Hindlimb muscle (tissue), 1 donor: ENCODE measurements at regions not wholly inside any gene's neighbourhood (a gene's known extent, or its start where the extent isn't known, plus 50 kb on each side); places are given as distances from the start of the nearest gene placed in this dataset.

ENCODE experiments used
- DNase-seq: peaks from one replicate; pipeline ENCODE4 v3.0.0-alpha.2; 2013

- DNase-seq: no peak
Observed at GRCh38 chr9:89554307-89555035, 50.3 kb upstream of the GADD45G start.

- DNase-seq: no peak
Observed at GRCh38 chr9:89553451-89554010, 51.3 kb upstream of the GADD45G start.

- no peak for DNase-seq
Observed at GRCh38 chr9:89550346-89550927, 52.5 kb upstream of the SEMA4D start.

GRCh38 chr9:89549031-89549644 is 51.2 kb upstream of the SEMA4D start:
- DNase-seq: peak; percentile 67

GRCh38 chr9:89548071-89548638 is 50.2 kb upstream of the SEMA4D start:
- no peak for DNase-seq
